ENCODE measurements at regions not wholly inside any gene's neighbourhood (a gene's known extent, or its start where the extent isn't known, plus 50 kb on each side); places are given as distances from the start of the nearest gene placed in this dataset.
A peak's percentile ranks its signal among the peaks of the same experiment; 100 is the strongest.

DNA sequence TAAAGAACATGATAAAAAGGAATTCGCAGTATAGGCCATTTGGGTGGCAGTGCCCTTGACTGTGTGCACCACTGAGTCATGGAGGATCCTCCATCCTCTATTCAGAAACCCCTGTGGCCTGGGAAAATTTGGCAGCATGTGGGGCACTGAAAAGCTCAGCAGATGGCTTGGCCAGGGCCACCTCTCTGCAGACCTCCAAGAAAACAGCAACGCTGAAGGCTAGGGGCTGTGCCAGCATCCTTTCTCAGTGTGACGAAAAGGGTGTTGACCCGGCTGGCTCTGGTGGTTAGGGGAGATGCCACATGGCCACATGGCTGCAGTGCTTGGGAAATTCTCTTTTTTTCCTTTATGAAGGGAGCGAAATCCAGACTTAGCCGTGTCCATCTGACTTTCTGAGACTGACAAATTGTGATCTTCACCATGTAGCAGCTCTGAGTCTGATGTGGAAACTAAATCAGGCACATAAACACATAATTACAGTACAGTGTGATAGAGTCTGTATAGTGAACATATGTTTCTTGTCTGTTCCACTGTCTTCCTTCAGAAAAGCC is 178.0 kb downstream of the KCTD12 start:
- no peaks in the 10 kb centered on the region for H3K9me3 ChIP-seq (ENCODE audit: control insufficient read depth in 2 of 2, insufficient read depth in 1 of 2, low read depth in 1 of 2, low read length in 1 of 2)
- H3K36me3 ChIP-seq (ENCODE audit: control insufficient read depth in 3 of 3, insufficient read depth in 2 of 3, low read depth in 1 of 3, low read length in 3 of 3) = no peaks in the 10 kb centered on the region
- H3K27me3 ChIP-seq (ENCODE audit: control insufficient read depth in 3 of 3, insufficient read depth in 3 of 3, low read length in 3 of 3) = no peaks in the 10 kb centered on the region
- H3K4me1 ChIP-seq (ENCODE audit: control insufficient read depth in 3 of 3, insufficient read depth in 2 of 3, low read depth in 1 of 3, low read length in 2 of 3) = no peaks in the 10 kb centered on the region
- H3K27ac ChIP-seq (ENCODE audit: low read depth in 1 of 3, low read length in 2 of 3) = no peak overlapping the region
- no peak overlapping the region for H3K4me3 ChIP-seq (ENCODE audit: low read depth in 1 of 3, low read length in 3 of 3)
- no peak for DNase-seq
- no peak for FAIRE-seq
- 83 to 88% (median 83%) methylated on average over 6 of the region's 6 CpGs for WGBS, 3 donors

DNA sequence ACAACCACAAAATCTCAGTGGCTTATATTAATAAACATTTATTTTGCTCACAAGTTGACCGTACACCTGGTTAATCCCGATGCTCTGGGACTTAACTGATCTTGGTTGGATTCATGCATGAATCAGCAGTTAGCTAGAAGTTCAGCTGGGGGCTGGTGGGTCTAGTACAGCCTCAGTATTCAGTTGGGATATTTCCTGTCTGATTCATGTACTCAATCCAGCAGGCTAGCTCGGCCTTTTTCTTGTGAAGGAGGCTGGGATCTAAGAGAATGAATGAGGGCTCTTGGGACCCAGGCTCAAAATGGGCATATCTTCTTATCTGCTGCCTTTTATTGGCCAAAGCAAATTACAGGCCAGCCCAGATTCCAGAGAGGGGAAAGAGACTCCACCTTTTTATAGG is 178.8 kb downstream of the KCTD12 start:
- DNase-seq (no peak), FAIRE-seq (no peak)
- Histone ChIP-seq H3K4me1 (ENCODE audit: control insufficient read depth in 3 of 3, insufficient read depth in 2 of 3, low read depth in 1 of 3, low read length in 2 of 3) (no peaks in the 10 kb centered on the region), H3K4me3 (ENCODE audit: low read depth in 1 of 3, low read length in 3 of 3) (no peak overlapping the region), H3K9me3 (ENCODE audit: control insufficient read depth in 2 of 2, insufficient read depth in 1 of 2, low read depth in 1 of 2, low read length in 1 of 2) (no peaks in the 10 kb centered on the region), H3K27ac (ENCODE audit: low read depth in 1 of 3, low read length in 2 of 3) (no peak overlapping the region), H3K27me3 (ENCODE audit: control insufficient read depth in 3 of 3, insufficient read depth in 3 of 3, low read length in 3 of 3) (no peaks in the 10 kb centered on the region), H3K36me3 (ENCODE audit: control insufficient read depth in 3 of 3, insufficient read depth in 2 of 3, low read depth in 1 of 3, low read length in 3 of 3) (no peaks in the 10 kb centered on the region)
- WGBS, 3 donors = 75 to 84% (median 78%) methylated on average over 3 of the region's 3 CpGs

DNA sequence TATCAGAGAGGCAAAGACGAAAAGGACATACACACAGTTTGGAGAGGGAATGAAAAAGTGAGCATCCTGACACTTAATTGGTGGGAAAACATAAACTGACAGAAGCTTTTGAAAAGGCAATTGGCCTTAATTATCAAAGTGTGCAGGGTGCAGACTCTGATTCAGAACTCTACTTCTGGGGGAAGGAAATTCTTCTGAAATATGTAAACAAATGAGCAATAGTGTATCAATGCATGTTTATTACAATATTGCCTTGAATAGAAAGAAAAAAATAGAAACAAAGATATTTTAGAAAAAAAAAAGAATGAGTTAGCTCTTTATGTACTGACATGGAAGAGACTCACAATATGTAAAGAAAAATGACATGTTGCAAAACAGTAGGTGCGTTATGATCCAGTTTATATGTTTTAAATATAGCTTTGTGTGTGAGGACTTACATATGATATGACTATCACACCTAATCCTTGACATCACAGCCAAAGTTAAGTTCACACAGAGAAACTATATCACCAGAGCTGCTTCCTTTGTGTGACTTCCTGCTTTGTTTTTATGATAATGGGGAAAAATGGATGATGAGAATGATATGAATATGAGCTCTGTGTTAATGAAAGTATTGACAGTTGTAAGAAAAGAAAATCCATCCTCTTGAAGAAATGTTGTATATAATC is 182.4 kb downstream of the KCTD12 start:
- no peaks in the 10 kb centered on the region for H3K9me3 ChIP-seq (ENCODE audit: control insufficient read depth in 2 of 2, insufficient read depth in 1 of 2, low read depth in 1 of 2, low read length in 1 of 2)
- H3K27me3 ChIP-seq (ENCODE audit: control insufficient read depth in 3 of 3, insufficient read depth in 3 of 3, low read length in 3 of 3) = no peaks in the 10 kb centered on the region
- H3K36me3 ChIP-seq (ENCODE audit: control insufficient read depth in 3 of 3, insufficient read depth in 2 of 3, low read depth in 1 of 3, low read length in 3 of 3) = no peaks in the 10 kb centered on the region
- H3K4me3 ChIP-seq (ENCODE audit: low read depth in 1 of 3, low read length in 3 of 3) = no peak overlapping the region
- no peaks in the 10 kb centered on the region for H3K4me1 ChIP-seq (ENCODE audit: control insufficient read depth in 3 of 3, insufficient read depth in 2 of 3, low read depth in 1 of 3, low read length in 2 of 3)
- DNase-seq = no peak
- FAIRE-seq = no peak
- H3K27ac ChIP-seq (ENCODE audit: low read depth in 1 of 3, low read length in 2 of 3) = no peak overlapping the region
- 47 to 74% (median 56%) methylated on average over 2 of the region's 2 CpGs for WGBS, 3 donors

GRCh38 chr13:76703216-76703615 is 183.0 kb downstream of the KCTD12 start:
- Histone ChIP-seq H3K27ac (ENCODE audit: low read depth in 1 of 3, low read length in 2 of 3) (no peak overlapping the region), H3K4me1 (ENCODE audit: control insufficient read depth in 3 of 3, insufficient read depth in 2 of 3, low read depth in 1 of 3, low read length in 2 of 3) (no peaks in the 10 kb centered on the region), H3K9me3 (ENCODE audit: control insufficient read depth in 2 of 2, insufficient read depth in 1 of 2, low read depth in 1 of 2, low read length in 1 of 2) (no peaks in the 10 kb centered on the region), H3K4me3 (ENCODE audit: low read depth in 1 of 3, low read length in 3 of 3) (no peak overlapping the region), H3K27me3 (ENCODE audit: control insufficient read depth in 3 of 3, insufficient read depth in 3 of 3, low read length in 3 of 3) (no peaks in the 10 kb centered on the region), H3K36me3 (ENCODE audit: control insufficient read depth in 3 of 3, insufficient read depth in 2 of 3, low read depth in 1 of 3, low read length in 3 of 3) (no peaks in the 10 kb centered on the region)
- 62 to 86% (median 66%) methylated on average over 2 of the region's 2 CpGs for WGBS, 3 donors
- FAIRE-seq (no peak), DNase-seq (peak in 1 of 2 donors; percentile 25)

DNA sequence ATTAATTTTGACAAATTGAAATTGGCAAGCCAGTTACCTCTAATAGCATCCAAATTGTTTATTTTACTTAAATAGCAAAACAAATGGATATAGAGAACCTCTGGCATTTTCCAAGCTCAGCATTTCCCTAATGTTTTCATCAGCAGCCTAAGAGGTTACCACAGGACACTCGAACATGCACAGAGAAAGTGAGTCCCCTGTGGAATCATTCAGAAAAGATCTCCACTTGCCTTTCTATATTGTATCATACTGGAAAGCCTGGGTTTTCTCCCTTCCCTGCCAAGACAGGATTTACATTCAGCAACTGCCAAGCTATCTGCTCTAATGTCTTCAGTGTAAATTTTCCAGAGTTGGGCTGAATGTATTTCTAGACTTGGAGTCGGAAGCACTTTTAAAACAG is 188.9 kb downstream of the KCTD12 start:
- FAIRE-seq (no peak), DNase-seq (no peak)
- no peak overlapping the region for H3K4me3 ChIP-seq (ENCODE audit: low read depth in 1 of 3, low read length in 3 of 3)

GRCh38 chr13:76696370-76696769 is 189.8 kb downstream of the KCTD12 start:
- no peaks in the 10 kb centered on the region for H3K9me3 ChIP-seq (ENCODE audit: control insufficient read depth in 2 of 2, insufficient read depth in 1 of 2, low read depth in 1 of 2, low read length in 1 of 2)
- WGBS, 3 donors = 71 to 82% (median 80%) methylated on average over 3 of the region's 3 CpGs
- no peaks in the 10 kb centered on the region for H3K36me3 ChIP-seq (ENCODE audit: control insufficient read depth in 3 of 3, insufficient read depth in 2 of 3, low read depth in 1 of 3, low read length in 3 of 3)
- no peak for FAIRE-seq
- peak overlapping the region in 1 of 3 donors; percentile 11 for H3K27ac ChIP-seq (ENCODE audit: low read depth in 1 of 3, low read length in 2 of 3)
- no peaks in the 10 kb centered on the region for H3K27me3 ChIP-seq (ENCODE audit: control insufficient read depth in 3 of 3, insufficient read depth in 3 of 3, low read length in 3 of 3)
- DNase-seq = peak in 1 of 2 donors; percentile 42
- no peak overlapping the region for H3K4me3 ChIP-seq (ENCODE audit: low read depth in 1 of 3, low read length in 3 of 3)
- no peaks in the 10 kb centered on the region for H3K4me1 ChIP-seq (ENCODE audit: control insufficient read depth in 3 of 3, insufficient read depth in 2 of 3, low read depth in 1 of 3, low read length in 2 of 3)

More for the DNA sequence above, 188.9 kb downstream of the KCTD12 start:
- H3K27me3 ChIP-seq (ENCODE audit: control insufficient read depth in 3 of 3, insufficient read depth in 3 of 3, low read length in 3 of 3) = no peaks in the 10 kb centered on the region
- 55 to 63% (median 61%) methylated on average over 2 of the region's 2 CpGs for WGBS, 3 donors
- no peak overlapping the region for H3K27ac ChIP-seq (ENCODE audit: low read depth in 1 of 3, low read length in 2 of 3)
- H3K9me3 ChIP-seq (ENCODE audit: control insufficient read depth in 2 of 2, insufficient read depth in 1 of 2, low read depth in 1 of 2, low read length in 1 of 2) = no peaks in the 10 kb centered on the region
- no peaks in the 10 kb centered on the region for H3K36me3 ChIP-seq (ENCODE audit: control insufficient read depth in 3 of 3, insufficient read depth in 2 of 3, low read depth in 1 of 3, low read length in 3 of 3)
- no peaks in the 10 kb centered on the region for H3K4me1 ChIP-seq (ENCODE audit: control insufficient read depth in 3 of 3, insufficient read depth in 2 of 3, low read depth in 1 of 3, low read length in 2 of 3)

- no peaks in the 10 kb centered on the region for H3K27me3 ChIP-seq (ENCODE audit: control insufficient read depth in 3 of 3, insufficient read depth in 3 of 3, low read length in 3 of 3)
- no peak overlapping the region for H3K27ac ChIP-seq (ENCODE audit: low read depth in 1 of 3, low read length in 2 of 3)
- WGBS, 3 donors = 66 to 76% (median 73%) methylated on average over 2 of the region's 2 CpGs
- peaks cover 0 to 4% of the 10 kb centered on the region in 2 donors for H3K9me3 ChIP-seq (ENCODE audit: control insufficient read depth in 2 of 2, insufficient read depth in 1 of 2, low read depth in 1 of 2, low read length in 1 of 2)
- no peak for FAIRE-seq
- no peaks in the 10 kb centered on the region for H3K36me3 ChIP-seq (ENCODE audit: control insufficient read depth in 3 of 3, insufficient read depth in 2 of 3, low read depth in 1 of 3, low read length in 3 of 3)
- DNase-seq = no peak
- H3K4me1 ChIP-seq (ENCODE audit: control insufficient read depth in 3 of 3, insufficient read depth in 2 of 3, low read depth in 1 of 3, low read length in 2 of 3) = no peaks in the 10 kb centered on the region
- no peak overlapping the region for H3K4me3 ChIP-seq (ENCODE audit: low read depth in 1 of 3, low read length in 3 of 3)
Measured at GRCh38 chr13:76693086-76693485, 193.1 kb downstream of the KCTD12 start.

GRCh38 chr13:76692346-76692745 is 193.9 kb downstream of the KCTD12 start:
- WGBS, 3 donors = 36 to 65% (median 60%) methylated on average over 1 of the region's 1 CpG
- H3K36me3 ChIP-seq (ENCODE audit: control insufficient read depth in 3 of 3, insufficient read depth in 2 of 3, low read depth in 1 of 3, low read length in 3 of 3) = no peaks in the 10 kb centered on the region
- H3K4me1 ChIP-seq (ENCODE audit: control insufficient read depth in 3 of 3, insufficient read depth in 2 of 3, low read depth in 1 of 3, low read length in 2 of 3) = no peaks in the 10 kb centered on the region
- no peak overlapping the region for H3K27ac ChIP-seq (ENCODE audit: low read depth in 1 of 3, low read length in 2 of 3)
- DNase-seq (no peak), FAIRE-seq (no peak)
- H3K4me3 ChIP-seq (ENCODE audit: low read depth in 1 of 3, low read length in 3 of 3) = no peak overlapping the region
- peaks cover 0 to 4% of the 10 kb centered on the region in 2 donors for H3K9me3 ChIP-seq (ENCODE audit: control insufficient read depth in 2 of 2, insufficient read depth in 1 of 2, low read depth in 1 of 2, low read length in 1 of 2)
- H3K27me3 ChIP-seq (ENCODE audit: control insufficient read depth in 3 of 3, insufficient read depth in 3 of 3, low read length in 3 of 3) = no peaks in the 10 kb centered on the region

DNA sequence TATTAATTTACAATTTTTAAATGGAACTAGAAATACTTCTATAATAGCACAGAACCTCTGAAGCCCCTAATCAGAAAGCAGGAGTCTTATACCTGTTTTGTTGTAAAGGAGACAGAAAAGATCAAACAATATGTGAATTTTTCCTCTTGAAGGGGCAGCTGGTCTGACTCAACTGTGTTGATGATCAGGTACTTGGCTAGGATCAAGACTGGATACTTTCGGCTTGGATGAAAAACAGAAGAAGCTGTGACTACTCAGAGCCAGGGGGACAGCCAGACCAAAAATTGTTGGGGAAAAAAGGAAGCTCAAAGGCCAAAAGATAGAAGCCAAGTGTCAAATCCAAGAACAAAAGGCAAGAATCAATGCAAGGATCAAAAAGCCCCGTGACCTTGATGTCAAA is 195.6 kb downstream of the KCTD12 start:
- no peak for FAIRE-seq
- no peak overlapping the region for H3K4me3 ChIP-seq (ENCODE audit: low read depth in 1 of 3, low read length in 3 of 3)
- 57 to 75% (median 69%) methylated on average over 2 of the region's 2 CpGs for WGBS, 3 donors
- no peak overlapping the region for H3K27ac ChIP-seq (ENCODE audit: low read depth in 1 of 3, low read length in 2 of 3)
- H3K4me1 ChIP-seq (ENCODE audit: control insufficient read depth in 3 of 3, insufficient read depth in 2 of 3, low read depth in 1 of 3, low read length in 2 of 3) = no peaks in the 10 kb centered on the region
- no peaks in the 10 kb centered on the region for H3K27me3 ChIP-seq (ENCODE audit: control insufficient read depth in 3 of 3, insufficient read depth in 3 of 3, low read length in 3 of 3)
- H3K9me3 ChIP-seq (ENCODE audit: control insufficient read depth in 2 of 2, insufficient read depth in 1 of 2, low read depth in 1 of 2, low read length in 1 of 2) = peaks cover 0 to 4% of the 10 kb centered on the region in 2 donors
- no peak for DNase-seq
- no peaks in the 10 kb centered on the region for H3K36me3 ChIP-seq (ENCODE audit: control insufficient read depth in 3 of 3, insufficient read depth in 2 of 3, low read depth in 1 of 3, low read length in 3 of 3)

Measured in small intestine (tissue), 7 donors.